ENCODE measurements at regions not wholly inside any gene's neighbourhood (a gene's known extent, or its start where the extent isn't known, plus 50 kb on each side); places are given as distances from the start of the nearest gene placed in this dataset.

GRCh38 chr2:173663835-173664512, 301.2 kb downstream of the SP3 start:
- intact Hi-C loops (cut with micrococcal nuclease; ENCODE audit: unreplicated experiment): no loop called here
- no peak for DNase-seq (ENCODE audit: low spot score)
- Histone ChIP-seq H3K4me1 (ENCODE audit: insufficient read depth, low read length, poor library complexity, severe bottlenecking) (no peaks in the 10 kb centered on the region), H3K36me3 (ENCODE audit: insufficient read depth, low read length, poor library complexity, severe bottlenecking) (no peaks in the 10 kb centered on the region), H3K9me3 (ENCODE audit: low read depth, low read length, poor library complexity, severe bottlenecking) (no peaks in the 10 kb centered on the region), H3K4me3 (ENCODE audit: low read depth, low read length, poor library complexity, severe bottlenecking) (no peak overlapping the region), H3K27ac (ENCODE audit: low read depth, low read length, poor library complexity, severe bottlenecking) (no peak overlapping the region), H3K27me3 (replicated peaks; ENCODE audit: insufficient read depth, low read depth, low read length, poor library complexity) (peaks cover 20% of the 10 kb centered on the region)
- ChIA-PET POLR2A (ENCODE audit: low non-redundant PET) (no interaction called here), CTCF (no interaction called here)
- TF ChIP-seq, protein P1, sequence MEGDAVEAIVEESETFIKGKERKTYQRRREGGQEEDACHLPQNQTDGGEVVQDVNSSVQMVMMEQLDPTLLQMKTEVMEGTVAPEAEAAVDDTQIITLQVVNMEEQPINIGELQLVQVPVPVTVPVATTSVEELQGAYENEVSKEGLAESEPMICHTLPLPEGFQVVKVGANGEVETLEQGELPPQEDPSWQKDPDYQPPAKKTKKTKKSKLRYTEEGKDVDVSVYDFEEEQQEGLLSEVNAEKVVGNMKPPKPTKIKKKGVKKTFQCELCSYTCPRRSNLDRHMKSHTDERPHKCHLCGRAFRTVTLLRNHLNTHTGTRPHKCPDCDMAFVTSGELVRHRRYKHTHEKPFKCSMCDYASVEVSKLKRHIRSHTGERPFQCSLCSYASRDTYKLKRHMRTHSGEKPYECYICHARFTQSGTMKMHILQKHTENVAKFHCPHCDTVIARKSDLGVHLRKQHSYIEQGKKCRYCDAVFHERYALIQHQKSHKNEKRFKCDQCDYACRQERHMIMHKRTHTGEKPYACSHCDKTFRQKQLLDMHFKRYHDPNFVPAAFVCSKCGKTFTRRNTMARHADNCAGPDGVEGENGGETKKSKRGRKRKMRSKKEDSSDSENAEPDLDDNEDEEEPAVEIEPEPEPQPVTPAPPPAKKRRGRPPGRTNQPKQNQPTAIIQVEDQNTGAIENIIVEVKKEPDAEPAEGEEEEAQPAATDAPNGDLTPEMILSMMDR (conservative IDR thresholded peaks at IDR 0.05; ENCODE audit: low read depth, low read length): no peak
- TF ChIP-seq EZH2 (IDR thresholded peaks at IDR 0.05; ENCODE audit: borderline replicate concordance, low read depth, low read length, poor library complexity, severe bottlenecking): no peak
- BruUV-seq (replicated peaks): no TSS peak

GRCh38 chr2:173664513-173664910, 300.7 kb downstream of the SP3 start:
- H3K4me3 ChIP-seq (ENCODE audit: low read depth, low read length, poor library complexity, severe bottlenecking): no peak overlapping the region
- CTCF ChIA-PET: no interaction called here
- H3K9me3 ChIP-seq (ENCODE audit: low read depth, low read length, poor library complexity, severe bottlenecking): no peaks in the 10 kb centered on the region
- no peak for TF ChIP-seq EZH2 (IDR thresholded peaks at IDR 0.05; ENCODE audit: borderline replicate concordance, low read depth, low read length, poor library complexity, severe bottlenecking)
- TF ChIP-seq, protein P1 (conservative IDR thresholded peaks at IDR 0.05; ENCODE audit: low read depth, low read length): no peak
- no peak for DNase-seq (ENCODE audit: low spot score)
- no peaks in the 10 kb centered on the region for H3K4me1 ChIP-seq (ENCODE audit: insufficient read depth, low read length, poor library complexity, severe bottlenecking)
- peaks cover 20% of the 10 kb centered on the region for H3K27me3 ChIP-seq (replicated peaks; ENCODE audit: insufficient read depth, low read depth, low read length, poor library complexity)
- no TSS peak for BruUV-seq (replicated peaks)
- H3K36me3 ChIP-seq (ENCODE audit: insufficient read depth, low read length, poor library complexity, severe bottlenecking): no peaks in the 10 kb centered on the region
- intact Hi-C loops (cut with micrococcal nuclease; ENCODE audit: unreplicated experiment): no loop called here
- POLR2A ChIA-PET (ENCODE audit: low non-redundant PET): no interaction called here
- H3K27ac ChIP-seq (ENCODE audit: low read depth, low read length, poor library complexity, severe bottlenecking): no peak overlapping the region

GRCh38 chr2:173666171-173666888, 298.8 kb downstream of the SP3 start:
- H3K27ac ChIP-seq (ENCODE audit: low read depth, low read length, poor library complexity, severe bottlenecking): no peak overlapping the region
- DNase-seq (ENCODE audit: low spot score): no peak
- no peaks in the 10 kb centered on the region for H3K9me3 ChIP-seq (ENCODE audit: low read depth, low read length, poor library complexity, severe bottlenecking)
- peaks cover 20% of the 10 kb centered on the region for H3K27me3 ChIP-seq (replicated peaks; ENCODE audit: insufficient read depth, low read depth, low read length, poor library complexity)
- no peak for TF ChIP-seq EZH2 (IDR thresholded peaks at IDR 0.05; ENCODE audit: borderline replicate concordance, low read depth, low read length, poor library complexity, severe bottlenecking)
- TF ChIP-seq, protein P1 (conservative IDR thresholded peaks at IDR 0.05; ENCODE audit: low read depth, low read length): no peak
- ChIA-PET CTCF (no interaction called here), POLR2A (ENCODE audit: low non-redundant PET) (no interaction called here)
- no peak overlapping the region for H3K4me3 ChIP-seq (ENCODE audit: low read depth, low read length, poor library complexity, severe bottlenecking)
- no TSS peak for BruUV-seq (replicated peaks)
- no peaks in the 10 kb centered on the region for H3K36me3 ChIP-seq (ENCODE audit: insufficient read depth, low read length, poor library complexity, severe bottlenecking)
- intact Hi-C loops (cut with micrococcal nuclease; ENCODE audit: unreplicated experiment): no loop called here
- no peaks in the 10 kb centered on the region for H3K4me1 ChIP-seq (ENCODE audit: insufficient read depth, low read length, poor library complexity, severe bottlenecking)

All from A673 (cell line).